Right ventricle myocardium superior (tissue), 1 donor: ENCODE measurements at regions not wholly inside any gene's neighbourhood (a gene's known extent, or its start where the extent isn't known, plus 50 kb on each side); places are given as distances from the start of the nearest gene placed in this dataset.

ENCODE experiments used
- ATAC-seq: fragments of 200-7000 bp; cut with Tn5 transposase; one replicate; pipeline ENCODE4 v1.9.1; 2020; ENCODE audit warnings: mild to moderate bottlenecking; ENCODE audit not compliant: poor library complexity
- DNase-seq: peaks from one replicate; pipeline ENCODE4 v3.0.0-alpha.2; 2020
- intact Hi-C: fragments of 100-400 bp; cut with DNase I; formaldehyde crosslinking; loops from one replicate; pipeline ENCODE4 v1.11.2; 2022
- donor health status: DM: no; HTN: yes; CAD: no; lungs with severe emphysema.

GRCh38 chr6:113291751-113292445 is 565.2 kb upstream of the MARCKS start:
- ATAC-seq (no peak), DNase-seq (peak; percentile 42)
- intact Hi-C loops, result no loop called here

GRCh38 chr6:113292646-113293422 is 564.3 kb upstream of the MARCKS start:
- DNase-seq (no peak), ATAC-seq (no peak)
- intact Hi-C loops, result no loop called here

GRCh38 chr6:113293423-113293740 is 563.8 kb upstream of the MARCKS start:
- DNase-seq (no peak), ATAC-seq (no peak)
- intact Hi-C loops, result no loop called here

GRCh38 chr6:113299531-113299930 is 557.6 kb upstream of the MARCKS start:
- ATAC-seq, result no peak
- DNase-seq, result no peak
- intact Hi-C loops, result no loop called here

GRCh38 chr6:113301651-113302050 is 555.5 kb upstream of the MARCKS start:
- ATAC-seq (no peak), DNase-seq (no peak)
- intact Hi-C loops, result no loop called here

GRCh38 chr6:113304116-113304515 is 553.0 kb upstream of the MARCKS start:
- intact Hi-C loops, result no loop called here
- DNase-seq, result no peak
- ATAC-seq, result no peak

- peak; percentile 79 for DNase-seq
- intact Hi-C loops, result loop anchor here (5.0 kb wide), 1 partner anchor 551 kb away; the partner anchor contains the start of gene MARCKS
These were observed 550.5 kb upstream of the MARCKS start for GRCh38 chr6:113306552-113307145.

GRCh38 chr6:113308266-113308665 is 548.9 kb upstream of the MARCKS start:
- intact Hi-C loops, result loop anchor here (5.0 kb wide), 1 partner anchor 549 kb away; the partner anchor contains the start of gene MARCKS
- DNase-seq, result no peak
- ATAC-seq, result no peak

More at GRCh38 chr6:113306552-113307145, 550.5 kb upstream of the MARCKS start:
- peak; percentile 80 for ATAC-seq

- DNase-seq (no peak), ATAC-seq (no peak)
- intact Hi-C loops, result no loop called here
These were observed 543.3 kb upstream of the MARCKS start for GRCh38 chr6:113313841-113314240.

GRCh38 chr6:113315165-113315564 is 542.0 kb upstream of the MARCKS start:
- DNase-seq, result no peak
- ATAC-seq, result peak; percentile 57
- intact Hi-C loops, result no loop called here

GRCh38 chr6:113315879-113316278 is 541.3 kb upstream of the MARCKS start:
- ATAC-seq (peak; percentile 88), DNase-seq (no peak)
- intact Hi-C loops, result no loop called here

GRCh38 chr6:113317442-113317841 is 539.7 kb upstream of the MARCKS start:
- DNase-seq, result no peak
- intact Hi-C loops, result no loop called here
- no peak for ATAC-seq

GRCh38 chr6:113317891-113318574 is 539.1 kb upstream of the MARCKS start:
- intact Hi-C loops, result no loop called here
- DNase-seq (no peak), ATAC-seq (no peak)

- DNase-seq, result no peak
- intact Hi-C loops, result no loop called here
- ATAC-seq, result no peak
These were observed 538.6 kb upstream of the MARCKS start for GRCh38 chr6:113318575-113318917.

- intact Hi-C loops, result no loop called here
- no peak for ATAC-seq
These were observed 536.5 kb upstream of the MARCKS start for GRCh38 chr6:113320653-113321052.

GRCh38 chr6:113326781-113327180 is 530.4 kb upstream of the MARCKS start:
- intact Hi-C loops, result no loop called here
- ATAC-seq (no peak), DNase-seq (no peak)

More at GRCh38 chr6:113320653-113321052, 536.5 kb upstream of the MARCKS start:
- DNase-seq, result no peak

GRCh38 chr6:113328886-113329381 is 528.2 kb upstream of the MARCKS start:
- intact Hi-C loops, result no loop called here
- DNase-seq (no peak), ATAC-seq (peak; percentile 52)

GRCh38 chr6:113329942-113330635 is 527.1 kb upstream of the MARCKS start:
- intact Hi-C loops, result no loop called here
- DNase-seq (no peak), ATAC-seq (no peak)

- ATAC-seq, result no peak
- intact Hi-C loops, result no loop called here
- DNase-seq, result no peak
These were observed 526.6 kb upstream of the MARCKS start for GRCh38 chr6:113330636-113330946.
